ENCODE measurements at regions not wholly inside any gene's neighbourhood (a gene's known extent, or its start where the extent isn't known, plus 50 kb on each side); places are given as distances from the start of the nearest gene placed in this dataset.

DNA sequence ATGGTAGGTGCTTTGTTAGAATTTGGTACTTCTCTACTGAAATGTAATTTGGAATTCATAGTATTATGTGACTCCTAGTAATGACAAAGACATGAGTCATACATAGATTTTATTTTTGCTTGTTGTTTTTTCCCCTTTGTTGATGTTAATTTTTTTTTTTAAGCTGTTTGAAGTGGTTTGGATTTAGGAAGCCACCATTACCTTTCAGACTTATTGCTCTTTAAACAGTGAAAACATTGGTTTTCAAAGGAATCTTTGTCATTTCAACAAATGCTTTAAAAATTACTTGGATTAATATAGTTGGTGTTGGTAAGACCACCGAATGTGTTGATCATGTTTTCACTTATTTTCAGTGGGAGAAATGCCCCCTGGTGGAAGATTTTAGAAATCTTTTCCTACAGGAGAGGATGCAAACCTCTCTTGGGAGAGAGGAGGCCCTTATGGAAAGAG, 170.1 kb upstream of the PITX1 start:
- no peak for DNase-seq (ENCODE audit: low read depth)

DNA sequence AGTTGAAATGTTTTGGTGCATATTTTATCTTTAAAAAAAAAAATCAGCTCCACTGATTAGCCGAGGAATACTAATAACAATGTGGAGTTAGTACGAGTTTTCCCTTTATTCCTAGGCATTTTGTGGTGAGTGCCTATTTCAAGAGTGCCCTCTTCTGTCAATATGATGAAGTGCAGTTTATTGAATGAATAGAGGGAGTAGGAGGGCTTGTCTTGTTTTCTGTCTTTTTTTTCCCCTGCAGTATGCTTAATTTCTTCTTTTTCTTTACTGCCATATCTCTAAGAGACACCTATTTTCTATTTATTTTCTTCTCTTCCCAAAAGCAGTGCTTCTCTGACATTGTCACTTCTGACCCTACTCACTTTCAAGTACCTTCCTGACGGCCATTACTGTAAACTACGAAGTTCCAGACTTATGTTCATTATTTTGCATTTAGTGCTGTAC, 169.6 kb upstream of the PITX1 start:
- DNase-seq (ENCODE audit: low read depth): no peak

DNA sequence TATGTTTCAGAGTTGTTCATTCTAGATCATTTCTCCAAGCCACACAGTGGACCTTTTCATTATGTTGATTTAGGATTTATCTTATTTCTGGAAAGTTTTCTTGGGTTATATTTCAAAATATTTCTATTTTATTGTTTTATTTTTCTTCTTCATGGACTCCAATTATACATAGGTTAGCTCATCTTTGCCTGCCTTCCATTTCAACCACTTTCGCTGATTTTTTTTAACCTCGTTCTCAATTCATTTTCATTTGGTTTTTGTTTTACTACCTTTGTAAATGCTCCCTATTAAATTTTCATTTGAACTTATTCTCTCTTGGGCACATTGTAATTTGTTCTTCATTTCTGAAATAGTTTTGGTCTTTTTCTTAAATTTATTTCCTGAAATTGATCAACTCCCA, 169.0 kb upstream of the PITX1 start:
- DNase-seq (ENCODE audit: low read depth): no peak

DNA sequence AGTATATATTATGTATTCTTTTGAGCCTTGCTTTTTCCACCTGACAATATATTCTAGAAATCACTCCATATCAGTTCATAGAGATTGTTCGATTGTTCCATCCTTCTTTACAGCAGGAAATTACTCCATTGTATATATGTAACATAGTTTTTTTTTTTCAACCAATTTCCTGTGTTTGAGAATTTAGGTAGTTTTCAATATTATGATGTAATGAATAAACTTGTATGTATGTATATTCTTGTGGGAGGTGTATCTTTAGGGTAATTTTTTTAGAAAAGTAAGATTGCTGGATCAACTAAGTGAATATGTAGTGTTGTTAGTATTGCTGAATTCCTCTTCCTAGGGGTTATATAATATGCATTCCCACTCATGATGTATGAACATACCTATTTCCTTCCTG, 165.9 kb upstream of the PITX1 start:
- no peak for DNase-seq (ENCODE audit: low read depth)

DNA sequence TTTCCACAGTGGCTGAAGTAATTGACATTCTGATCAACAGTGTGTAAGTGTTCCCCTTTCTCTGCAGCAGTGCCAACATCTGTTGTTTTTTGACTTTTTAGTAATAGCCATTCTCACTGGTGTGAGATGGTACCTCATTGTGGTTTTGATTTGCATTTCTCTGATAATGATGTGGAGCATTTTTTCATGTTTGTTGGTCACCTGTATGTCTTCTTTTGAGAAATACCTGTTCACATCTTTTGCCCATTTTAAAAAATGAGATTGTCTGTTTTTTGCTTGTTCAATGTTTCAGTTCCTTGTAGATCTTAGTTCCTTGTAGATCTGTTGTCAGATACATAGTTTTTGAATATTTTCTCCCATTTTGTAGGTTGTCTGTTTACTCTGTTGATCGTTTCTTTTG, 162.5 kb upstream of the PITX1 start:
- DNase-seq (ENCODE audit: low read depth): no peak

DNA sequence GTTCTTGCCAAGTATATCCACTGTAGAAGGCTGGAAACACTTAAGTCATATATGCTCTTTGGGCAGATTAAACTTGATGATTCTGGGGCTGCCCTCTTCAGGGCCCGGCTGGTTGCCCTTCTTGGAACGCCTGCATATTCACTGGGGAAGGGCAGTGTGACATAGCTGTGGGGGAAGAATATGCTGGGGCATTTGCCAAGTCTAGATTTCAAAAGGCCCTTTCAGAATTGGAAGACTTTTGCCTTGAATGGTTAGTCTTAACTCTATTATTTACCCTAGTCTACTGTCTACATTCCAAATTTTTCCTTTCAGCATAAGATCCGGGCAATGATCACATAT, 161.2 kb upstream of the PITX1 start:
- no peak for DNase-seq (ENCODE audit: low read depth)

DNA sequence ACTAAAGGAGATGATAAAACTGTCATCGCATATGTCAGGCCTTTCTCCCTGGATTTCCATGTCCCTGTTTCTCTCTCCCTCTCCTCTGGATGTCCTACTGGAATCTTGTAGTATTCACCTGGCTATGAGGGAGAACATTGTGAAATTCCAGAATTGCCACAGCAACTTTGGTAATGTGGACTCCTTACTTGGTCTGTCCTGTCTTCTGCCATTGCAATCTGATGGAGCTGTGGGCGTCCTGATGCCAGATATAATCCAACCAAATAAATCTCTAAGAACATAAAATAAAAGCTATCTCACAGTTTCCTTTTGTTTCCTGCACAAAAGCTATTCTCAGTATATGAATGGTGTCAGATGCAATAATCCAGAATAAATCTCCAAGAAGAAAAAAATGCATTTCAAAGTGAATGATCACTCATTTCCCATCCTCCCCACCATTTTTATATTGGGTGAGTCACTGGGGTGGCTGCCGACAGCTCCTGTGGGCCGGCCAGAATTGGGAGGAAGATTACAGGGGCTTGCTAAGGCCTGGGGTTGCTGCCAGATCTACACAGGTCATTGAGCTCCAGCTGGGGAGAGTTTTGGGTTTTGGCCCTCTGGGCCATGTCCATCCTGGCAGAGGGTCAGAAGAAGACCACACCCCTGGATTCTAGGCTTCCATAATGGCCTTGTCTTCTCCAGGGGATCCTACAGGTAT, 160.7 kb upstream of the PITX1 start:
- DNase-seq (ENCODE audit: low read depth): no peak

DNA sequence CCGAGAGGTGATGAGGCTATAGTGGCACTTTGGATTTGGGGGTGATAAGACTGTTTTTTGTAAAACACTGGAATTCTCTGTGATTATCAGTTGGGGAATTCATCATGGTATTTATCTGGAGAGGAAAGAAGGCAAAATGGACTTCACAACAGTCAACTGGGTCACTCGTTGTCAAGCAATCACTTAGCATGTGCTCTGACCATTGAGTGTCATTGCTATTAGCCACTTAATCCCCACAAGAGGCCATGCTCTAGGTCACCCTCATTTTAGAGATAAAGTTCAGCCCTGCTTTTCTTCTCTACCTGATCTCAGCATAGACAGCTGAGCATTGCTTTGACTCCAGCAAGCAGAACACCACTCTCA, 160.1 kb upstream of the PITX1 start:
- DNase-seq (ENCODE audit: low read depth): no peak

DNA sequence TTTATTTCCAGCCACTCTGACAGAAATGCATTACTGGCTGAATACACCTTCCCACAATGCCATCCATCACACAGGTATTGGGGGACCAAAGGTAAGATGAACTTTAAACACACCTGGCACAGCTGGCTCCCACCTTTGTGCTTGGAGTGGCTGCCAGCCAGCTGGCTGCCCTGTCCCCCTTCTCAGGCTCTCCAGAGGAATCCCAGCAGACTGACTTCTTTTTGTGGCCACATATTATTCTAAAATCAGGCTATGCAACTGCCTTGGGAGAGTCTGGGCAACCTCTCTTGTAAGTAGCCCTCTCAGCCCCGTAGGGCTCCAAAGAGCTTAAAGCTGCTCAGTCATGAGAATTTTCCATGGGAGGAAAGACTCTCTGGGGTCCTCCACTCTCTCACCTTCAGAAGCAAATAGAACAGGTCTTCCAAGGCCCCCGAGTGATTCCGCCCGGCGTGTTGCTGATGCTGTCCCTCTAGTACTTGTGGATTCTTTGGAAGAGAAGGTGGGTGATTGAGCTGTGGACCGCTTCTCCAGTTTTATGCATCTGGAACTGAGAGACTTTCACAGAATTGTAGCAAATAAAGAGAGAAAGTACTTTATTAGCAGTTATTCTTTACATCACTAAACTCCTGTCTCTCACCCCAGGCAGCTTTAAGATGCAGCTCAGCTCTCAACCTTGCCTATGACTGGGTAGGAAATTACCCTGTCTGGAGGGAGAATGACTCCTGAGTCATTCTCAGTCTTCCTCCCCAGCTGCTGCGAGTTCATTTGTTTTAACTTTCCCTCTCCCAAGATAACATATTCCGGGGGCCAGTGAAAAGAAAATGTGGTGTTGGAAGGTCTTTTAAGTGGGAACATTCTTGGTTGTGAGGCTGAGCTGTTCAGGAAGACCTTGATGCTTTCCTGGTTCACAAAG, 159.4 kb upstream of the PITX1 start:
- DNase-seq (ENCODE audit: low read depth): no peak

DNA sequence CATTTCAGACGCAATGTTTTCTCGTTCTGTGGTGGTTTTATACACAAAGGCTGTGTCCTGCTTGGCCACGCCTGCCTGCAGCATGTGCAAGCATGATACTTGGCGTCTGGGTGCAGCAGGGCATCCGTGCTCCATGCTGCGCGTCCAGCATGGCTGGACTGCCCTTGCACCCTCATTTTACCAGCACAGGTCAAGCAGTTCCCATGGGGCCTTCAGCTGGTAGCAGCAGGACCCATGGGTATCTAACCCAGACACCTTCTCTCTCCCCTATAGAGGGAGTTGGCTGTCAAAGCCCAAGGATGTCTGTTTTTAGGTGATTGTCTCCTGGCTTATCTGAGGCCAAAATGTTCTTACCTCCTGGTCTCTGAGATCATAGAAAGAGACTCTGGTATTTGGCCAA, 158.3 kb upstream of the PITX1 start:
- no peak for DNase-seq (ENCODE audit: low read depth)

DNA sequence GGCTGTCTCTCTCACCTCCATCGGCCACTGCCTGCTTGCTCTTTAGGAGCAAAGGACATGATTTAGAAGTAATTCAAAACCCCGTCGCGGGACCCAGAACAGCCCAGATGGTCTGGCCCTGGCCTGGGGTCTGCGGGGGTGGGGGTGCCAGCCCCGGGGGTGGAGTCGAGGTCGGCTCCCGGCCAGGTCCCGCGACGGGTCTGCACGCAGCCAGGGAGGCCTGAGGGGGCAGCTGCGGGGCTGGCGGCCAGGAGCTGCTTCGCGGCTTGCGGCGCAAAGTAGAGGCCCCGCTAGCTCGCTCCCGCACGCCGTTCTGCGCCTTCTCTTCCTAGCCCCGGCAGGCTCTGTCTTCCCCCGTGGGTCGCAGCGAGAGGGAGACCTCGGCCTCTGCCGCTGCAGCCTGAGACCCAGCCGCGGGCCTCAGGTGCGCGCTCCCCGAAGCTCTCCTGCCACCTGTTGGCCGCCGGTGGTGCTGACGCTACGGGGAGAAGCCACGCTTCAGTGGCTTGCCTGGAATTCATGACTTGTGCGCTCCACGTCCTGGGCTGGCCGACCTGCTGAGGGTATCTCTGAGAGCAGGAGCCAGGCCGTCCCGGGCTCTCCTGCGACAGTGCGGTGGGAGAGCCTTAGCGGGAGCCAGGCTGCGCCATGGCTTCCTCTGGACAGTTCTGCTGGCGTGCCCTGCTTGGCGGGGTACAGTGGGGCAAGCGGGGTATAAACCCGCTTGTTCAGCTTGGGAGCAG, 157.2 kb upstream of the PITX1 start:
- DNase-seq (ENCODE audit: low read depth): peak; percentile 45

DNA sequence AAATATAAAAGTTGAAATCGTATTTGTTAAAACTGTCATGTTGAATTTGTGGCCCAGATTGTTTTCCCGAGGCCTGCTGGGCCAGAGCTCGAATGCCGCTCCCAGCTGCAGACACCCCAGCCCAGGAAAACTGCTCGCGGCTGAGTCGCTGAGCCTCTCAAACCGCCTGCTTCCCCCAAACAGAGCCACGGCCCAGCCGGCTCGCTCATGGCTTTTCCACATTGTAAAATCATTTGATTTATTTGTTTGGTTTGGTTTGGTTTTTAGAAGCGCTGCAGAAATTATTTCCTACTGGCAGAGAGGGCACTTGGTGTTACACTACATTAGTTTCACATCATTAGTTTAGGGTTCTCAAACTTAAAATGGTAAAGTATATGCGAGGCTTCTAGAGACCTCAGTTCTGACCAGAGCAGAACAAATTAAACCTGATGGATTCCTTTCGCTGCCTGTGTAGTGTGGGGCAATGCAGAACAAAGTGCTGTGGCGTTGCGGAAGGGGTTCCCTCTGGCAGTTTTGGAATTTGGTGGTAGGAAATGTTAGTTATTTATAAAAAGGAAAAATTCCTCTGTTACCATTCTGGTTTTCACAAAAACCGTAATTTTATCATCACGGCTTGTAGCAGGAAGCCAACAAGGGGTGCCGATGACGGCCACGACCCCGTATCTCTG, 156.5 kb upstream of the PITX1 start:
- DNase-seq (ENCODE audit: low read depth): no peak

DNA sequence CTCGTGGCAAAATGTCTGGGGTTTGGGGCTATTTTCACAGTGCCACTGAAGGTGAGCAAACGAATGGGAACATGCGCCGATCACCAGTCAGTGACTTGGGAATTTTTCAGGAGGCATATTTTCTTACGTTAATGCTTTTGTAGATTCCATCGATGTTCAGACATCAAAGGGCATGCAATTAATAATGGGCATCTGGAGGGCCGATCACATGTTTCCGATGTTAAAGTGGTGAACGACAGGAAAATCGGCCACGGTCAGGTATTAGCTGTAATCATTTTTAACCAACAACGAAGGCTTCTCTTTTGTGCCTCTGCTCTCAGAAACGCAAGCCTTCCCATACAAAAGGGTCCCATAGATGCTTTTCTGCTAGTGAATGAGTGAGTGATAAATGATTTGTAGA, 155.0 kb upstream of the PITX1 start:
- no peak for DNase-seq (ENCODE audit: low read depth)

DNA sequence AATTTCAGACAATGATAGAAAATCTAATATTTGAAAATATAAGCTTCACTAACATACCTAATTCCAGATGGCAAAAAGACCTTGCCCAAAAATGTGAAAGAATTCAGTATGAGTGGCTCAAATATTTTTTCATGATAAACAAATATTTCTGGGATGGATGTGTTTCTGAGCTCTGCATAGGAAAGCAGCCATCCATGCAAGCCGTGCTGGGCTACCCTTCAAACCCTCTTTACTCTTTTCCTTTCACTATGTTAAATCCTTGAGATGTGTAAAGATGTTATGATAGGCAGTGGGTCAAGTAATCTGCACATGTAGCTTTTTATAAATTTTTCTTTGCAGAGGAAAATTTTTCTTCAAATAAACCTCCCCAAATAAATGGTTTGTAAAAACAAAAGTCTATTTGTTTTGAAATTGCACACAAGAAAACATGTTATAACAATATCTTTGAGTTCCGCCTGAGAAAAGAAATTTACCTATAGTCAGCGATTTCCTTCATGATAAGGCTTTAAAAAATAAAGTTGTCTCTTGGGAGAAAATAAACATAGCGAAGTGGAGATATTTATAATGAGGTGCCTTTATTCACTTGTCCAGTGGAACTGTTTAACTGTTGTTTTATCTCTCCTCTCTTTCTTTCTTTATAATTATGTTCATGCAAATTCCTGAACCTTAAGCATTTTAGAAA, 154.3 kb upstream of the PITX1 start:
- DNase-seq (ENCODE audit: low read depth): no peak

DNA sequence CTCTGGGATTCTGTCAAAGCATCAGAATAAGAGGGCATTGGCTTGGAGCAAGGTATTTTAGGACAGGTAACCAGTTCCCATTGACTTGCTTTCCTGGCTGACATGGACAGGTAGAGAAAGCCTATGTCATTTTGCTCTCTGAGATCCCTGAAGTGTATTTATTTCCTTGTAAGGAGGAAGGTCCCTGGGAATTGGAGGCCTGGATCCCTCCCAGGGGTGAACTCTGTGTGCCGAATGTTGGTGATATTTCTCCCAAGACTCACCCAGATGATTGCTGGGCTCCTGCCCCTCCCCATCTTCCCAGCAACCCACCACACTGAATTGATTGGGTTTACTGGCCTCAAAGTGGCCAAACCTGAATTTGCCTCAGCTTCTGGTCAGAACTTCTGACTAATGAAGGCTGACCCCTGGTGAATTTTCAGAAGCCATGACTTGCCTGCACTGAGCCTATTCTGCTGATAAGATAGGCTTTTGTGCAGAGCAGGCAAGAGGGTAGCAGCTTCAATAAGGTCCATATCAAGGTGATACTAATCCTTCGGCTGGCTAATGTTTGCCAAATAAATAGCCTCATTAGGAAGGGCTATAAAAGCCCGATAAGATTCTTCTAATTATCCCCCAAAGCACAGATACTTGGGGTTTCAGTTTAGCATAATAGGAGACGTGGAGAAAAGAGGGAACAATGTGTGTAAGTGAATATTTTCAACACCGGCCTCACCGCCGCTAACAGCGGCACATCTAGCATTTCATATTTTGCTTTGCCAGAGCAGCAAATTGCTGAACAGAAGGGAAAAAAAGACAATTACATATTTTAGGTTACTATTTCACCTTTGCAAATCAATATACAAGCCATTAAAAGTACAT, 152.9 kb upstream of the PITX1 start:
- DNase-seq (ENCODE audit: low read depth): no peak

DNA sequence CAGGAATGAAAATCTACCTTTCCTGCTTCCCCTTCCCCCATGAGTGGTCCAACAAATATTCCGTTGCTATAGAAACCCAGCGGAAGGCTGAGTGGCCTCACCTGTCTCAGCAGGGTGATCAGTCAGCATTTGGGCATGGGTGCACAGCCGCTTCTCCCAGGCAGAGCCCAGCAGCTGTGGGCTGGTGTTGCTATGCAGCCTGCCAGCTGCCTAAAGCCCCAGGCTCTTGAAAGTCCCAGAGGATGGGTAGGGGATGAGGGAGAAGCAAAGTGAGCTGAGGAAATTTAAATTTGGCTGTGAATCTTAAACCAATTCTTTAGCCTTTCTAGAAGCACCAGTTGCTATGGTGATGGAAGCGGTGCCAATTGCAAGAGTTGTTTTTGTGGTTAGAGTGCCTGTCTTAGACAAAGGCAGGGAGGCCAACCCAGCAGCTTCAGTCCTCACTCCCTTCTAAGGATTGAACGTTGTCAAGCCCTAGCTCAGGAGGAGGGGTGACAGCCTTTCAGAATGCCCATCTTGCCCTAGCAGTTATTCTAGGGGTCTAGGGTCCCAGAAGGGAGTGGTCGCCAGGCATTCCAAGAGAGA, 151.5 kb upstream of the PITX1 start:
- DNase-seq (ENCODE audit: low read depth): no peak

DNA sequence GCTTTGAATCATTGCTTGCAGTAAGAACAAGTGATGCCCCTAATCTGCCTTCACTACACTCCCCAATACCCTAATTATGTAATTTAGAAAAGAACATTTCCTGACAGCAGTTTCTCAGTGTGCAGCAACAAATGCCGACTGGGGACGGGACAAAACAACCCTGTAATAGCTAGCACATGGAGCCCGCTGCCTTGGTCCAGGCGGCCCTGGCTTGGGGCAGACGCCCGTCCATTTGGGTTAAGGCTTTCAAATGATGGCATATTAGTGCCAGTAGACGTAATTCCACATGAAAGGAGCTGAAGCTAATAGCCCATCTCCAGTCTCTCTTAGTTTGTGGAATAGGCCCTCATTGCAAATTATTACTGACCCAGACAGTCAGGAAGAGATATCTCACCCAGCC, 150.6 kb upstream of the PITX1 start:
- DNase-seq (ENCODE audit: low read depth): no peak

DNA sequence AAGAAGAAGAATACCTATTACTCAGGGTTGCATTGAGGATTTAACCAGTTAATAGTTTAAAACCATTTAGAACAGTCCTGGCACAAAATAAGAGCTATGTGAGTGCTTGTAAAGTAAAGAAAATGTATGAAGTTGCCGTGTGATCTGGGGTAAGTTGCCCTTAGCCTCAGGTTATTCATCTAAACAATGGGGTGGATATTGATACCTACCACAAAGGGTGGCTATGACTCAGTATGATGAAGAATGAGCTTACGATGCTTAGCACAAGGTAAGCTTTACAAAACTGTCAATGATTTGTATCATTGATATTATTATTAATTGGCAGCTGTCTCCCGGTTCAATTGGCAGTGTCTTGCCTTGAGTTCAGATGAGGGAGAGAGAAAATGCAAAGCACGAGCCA, 149.4 kb upstream of the PITX1 start:
- no peak for DNase-seq (ENCODE audit: low read depth)

DNA sequence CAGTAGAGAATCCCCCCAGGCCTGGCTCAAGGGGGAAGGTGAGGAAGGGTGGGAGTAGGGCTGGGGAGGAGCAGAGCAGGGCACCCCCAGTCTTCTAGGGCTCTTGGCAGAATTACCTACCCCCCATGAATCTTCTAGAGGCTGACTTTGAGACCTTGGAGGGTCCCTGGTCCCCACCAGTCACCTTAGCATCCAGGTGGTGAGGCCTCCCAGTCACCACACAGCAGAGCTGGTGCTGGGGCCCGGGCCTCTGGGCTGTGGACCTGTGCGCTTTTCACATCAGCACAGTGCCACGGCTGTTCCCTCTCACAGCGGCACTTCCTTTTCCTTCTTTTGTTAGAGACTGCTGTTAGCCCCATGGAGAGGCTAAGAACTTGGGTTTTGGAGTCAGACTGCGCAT, 148.6 kb upstream of the PITX1 start:
- DNase-seq (ENCODE audit: low read depth): no peak

DNA sequence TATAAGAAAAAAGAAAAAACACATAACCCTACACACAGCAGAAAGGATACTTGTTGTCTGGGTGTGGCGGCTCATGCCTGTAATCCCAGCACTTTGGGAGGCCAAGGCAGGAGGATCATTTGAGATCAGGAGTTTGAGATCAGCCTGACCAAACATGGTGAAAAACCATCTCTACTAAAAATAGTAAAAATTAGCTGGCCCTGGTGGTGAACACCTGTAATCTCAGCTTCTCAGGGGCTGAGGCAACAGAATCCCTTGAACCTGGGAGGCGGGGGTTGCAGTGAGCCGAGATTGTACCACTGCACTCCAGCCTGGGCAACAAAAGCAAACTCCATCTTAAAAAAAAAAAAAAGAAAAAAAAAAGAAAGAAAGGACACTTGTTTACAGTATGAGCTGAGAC, 147.6 kb upstream of the PITX1 start:
- no peak for DNase-seq (ENCODE audit: low read depth)

Measured in stimulated activated CD8-positive, alpha-beta memory T cell treated with anti-CD3 and anti-CD28 coated beads, Interleukin-15, amount 100 ng/mL, for 24 hours (primary cell).